Embryonic facial prominence (tissue), 1 donor: ENCODE measurements at regions not wholly inside any gene's neighbourhood (a gene's known extent, or its start where the extent isn't known, plus 50 kb on each side); places are given as distances from the start of the nearest gene placed in this dataset.

Experiments used
- DNase-seq: peaks from one replicate; pipeline ENCODE4 v3.0.0-alpha.2; 2016; ENCODE audit errors: extremely low spot score

DNA sequence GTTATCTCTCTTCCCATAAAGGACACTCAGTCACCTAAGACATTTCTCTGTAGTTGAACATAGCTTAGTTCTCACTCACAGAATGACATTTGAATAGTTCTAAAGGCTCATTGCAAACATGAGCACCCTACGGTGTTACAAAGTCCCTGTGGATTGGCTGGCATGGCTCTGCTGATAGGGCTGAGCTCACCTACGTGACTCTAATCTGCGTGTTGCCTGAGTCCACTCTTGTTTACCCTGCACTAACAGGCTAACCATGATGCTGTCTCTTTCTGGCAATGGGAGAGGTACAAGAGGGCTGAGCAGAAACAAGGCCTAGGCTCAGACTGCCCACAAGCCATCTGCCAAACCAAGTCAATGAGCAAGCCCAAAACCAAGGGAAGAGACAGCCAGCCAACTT lies 103.6 kb downstream of the PALM2AKAP2 start:
- no peak for DNase-seq

DNA sequence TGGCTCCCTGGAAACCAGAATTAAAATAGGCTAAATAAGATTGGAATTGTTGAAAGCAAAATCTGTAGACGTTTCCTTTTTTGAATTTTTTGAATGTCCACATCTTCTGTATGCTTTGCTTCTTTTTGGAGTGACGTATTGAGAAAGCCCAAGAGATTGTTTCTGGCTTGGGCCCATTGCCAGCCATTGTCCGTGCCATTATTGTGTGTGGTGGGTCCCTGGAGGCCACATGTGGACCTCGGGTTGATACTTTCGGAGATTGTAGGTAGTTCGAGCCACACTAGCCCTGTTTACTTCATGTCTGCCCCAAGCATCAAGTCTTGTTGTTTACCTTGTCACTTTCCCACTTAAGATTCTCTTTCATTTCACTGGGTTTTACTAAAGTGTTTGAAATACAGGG lies 106.0 kb downstream of the PALM2AKAP2 start:
- DNase-seq: no peak

DNA sequence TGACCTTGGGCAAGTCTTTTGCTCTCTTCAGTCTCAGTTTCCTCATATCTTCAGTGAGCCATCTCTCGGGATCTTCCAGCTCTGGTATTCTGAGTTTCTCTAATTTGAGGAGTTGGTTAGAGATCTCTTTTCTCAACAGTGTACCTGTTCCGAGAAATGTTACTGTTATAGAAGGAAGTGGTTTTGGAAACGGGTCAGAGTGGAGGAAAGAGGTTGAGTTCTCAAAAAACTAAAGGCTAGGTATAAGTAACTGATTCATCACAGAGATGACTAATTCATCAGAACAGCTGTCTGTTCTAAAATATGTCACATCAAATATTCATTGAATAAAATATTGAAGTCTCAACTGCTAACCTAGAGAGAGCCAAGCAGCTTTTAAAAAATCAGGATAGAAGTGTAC lies 106.6 kb downstream of the PALM2AKAP2 start:
- DNase-seq: no peak

DNA sequence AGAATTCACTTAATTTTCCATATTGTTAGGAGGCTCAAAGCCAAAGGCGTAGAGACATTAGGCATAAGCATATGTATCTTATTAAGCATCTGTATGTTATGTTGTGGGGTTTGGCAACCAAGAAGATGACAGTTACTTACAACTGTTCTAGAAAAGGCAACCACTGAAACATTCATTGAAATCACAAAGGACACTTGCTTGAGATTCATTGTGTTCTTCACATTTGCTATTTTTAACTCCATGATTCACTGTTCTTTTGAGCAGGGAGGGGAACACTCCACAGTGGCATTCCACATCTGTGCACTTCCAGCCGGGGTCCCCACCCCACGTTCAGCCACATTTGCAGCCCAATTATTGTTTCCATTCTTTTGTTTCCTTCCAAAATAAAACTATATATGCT lies 107.1 kb downstream of the PALM2AKAP2 start:
- peak; percentile 33 for DNase-seq

DNA sequence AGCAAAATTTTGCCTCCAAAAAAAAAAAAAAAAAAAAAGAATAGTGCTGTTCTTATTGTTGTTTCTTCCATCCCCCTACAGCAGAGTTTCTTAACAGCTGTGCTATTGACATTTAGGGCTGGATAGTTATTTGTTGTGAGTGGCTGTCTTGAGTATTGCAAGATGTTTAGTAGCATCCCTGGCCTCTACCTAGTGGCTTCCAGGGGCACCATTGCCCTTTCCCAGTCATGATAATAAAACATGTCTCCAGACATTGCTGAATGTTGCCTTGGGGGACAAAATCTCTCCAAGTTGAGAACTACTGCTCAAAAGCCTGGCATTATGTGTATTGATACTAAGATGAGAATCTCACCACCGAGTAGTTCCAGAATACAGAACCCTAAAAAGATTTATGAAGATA lies 108.7 kb downstream of the PALM2AKAP2 start:
- DNase-seq: no peak

GRCh38 chr9:109889456-109889855 lies 109.5 kb downstream of the PALM2AKAP2 start:
- DNase-seq: no peak

- DNase-seq: no peak
These were observed 113.2 kb downstream of the PALM2AKAP2 start for GRCh38 chr9:109893241-109893640.

DNA sequence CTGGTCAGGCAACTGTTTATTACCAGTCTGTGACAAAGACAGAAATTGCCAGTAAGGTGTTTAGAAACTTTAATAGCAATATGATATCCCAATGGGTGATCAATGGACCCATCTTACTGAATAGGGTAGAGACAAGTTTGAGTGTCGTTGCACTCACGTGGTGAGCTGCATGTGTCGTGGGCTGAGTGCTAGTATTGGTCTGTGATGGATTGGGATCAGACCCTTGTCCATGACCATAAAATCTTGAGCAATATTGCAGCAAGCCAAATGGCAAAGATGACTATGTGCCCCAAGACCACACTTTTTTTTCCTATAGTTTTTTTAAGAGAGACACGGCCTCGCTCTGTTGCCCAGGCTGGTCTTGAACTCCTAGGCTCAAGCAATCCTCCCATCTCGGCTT lies 114.5 kb downstream of the PALM2AKAP2 start:
- DNase-seq: no peak

GRCh38 chr9:109894921-109895758 lies 115.1 kb downstream of the PALM2AKAP2 start:
- no peak for DNase-seq

GRCh38 chr9:109901201-109901600 lies 121.2 kb downstream of the PALM2AKAP2 start:
- no peak for DNase-seq

GRCh38 chr9:109903515-109904138 lies 123.6 kb downstream of the PALM2AKAP2 start:
- DNase-seq: peak; percentile 61

DNA sequence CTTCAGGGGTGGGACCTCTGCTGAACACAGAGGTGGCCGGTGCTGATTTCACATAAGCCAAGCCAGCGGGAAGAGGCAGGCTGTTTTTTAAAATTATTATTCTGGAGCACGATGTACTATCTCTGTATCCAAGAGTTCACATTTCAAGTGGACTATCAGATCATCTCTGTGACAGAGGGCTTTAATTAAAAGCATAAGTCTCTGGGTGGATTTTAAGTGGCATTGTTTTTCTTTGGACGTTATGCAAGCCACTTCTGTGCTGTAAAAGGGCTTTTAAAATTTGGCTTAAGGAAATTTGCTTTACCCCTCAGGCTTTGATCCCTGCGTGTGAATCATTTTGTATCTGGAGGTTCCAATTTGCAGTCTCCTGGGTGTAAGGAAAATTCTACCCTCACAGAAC lies 124.7 kb downstream of the PALM2AKAP2 start:
- DNase-seq: no peak

DNA sequence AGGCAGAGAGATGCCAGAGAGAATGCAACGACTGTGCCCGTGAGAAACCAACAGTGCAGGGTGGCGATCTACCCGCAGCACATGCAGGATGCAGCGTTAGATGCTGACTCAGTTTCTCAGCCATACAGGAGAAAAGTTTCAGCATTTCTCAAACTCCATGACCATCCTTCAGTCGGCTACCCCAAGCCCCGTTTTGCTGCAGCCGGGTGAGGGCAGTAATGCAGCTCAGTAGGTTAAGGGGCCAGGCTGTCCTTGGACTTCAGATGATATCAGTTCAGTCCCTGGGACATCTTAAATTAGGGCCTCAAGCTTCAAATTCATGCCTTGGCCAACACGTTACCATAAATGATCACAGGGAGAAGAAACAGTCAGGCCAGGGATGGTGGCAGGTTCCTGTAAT lies 125.5 kb downstream of the PALM2AKAP2 start:
- no peak for DNase-seq

DNA sequence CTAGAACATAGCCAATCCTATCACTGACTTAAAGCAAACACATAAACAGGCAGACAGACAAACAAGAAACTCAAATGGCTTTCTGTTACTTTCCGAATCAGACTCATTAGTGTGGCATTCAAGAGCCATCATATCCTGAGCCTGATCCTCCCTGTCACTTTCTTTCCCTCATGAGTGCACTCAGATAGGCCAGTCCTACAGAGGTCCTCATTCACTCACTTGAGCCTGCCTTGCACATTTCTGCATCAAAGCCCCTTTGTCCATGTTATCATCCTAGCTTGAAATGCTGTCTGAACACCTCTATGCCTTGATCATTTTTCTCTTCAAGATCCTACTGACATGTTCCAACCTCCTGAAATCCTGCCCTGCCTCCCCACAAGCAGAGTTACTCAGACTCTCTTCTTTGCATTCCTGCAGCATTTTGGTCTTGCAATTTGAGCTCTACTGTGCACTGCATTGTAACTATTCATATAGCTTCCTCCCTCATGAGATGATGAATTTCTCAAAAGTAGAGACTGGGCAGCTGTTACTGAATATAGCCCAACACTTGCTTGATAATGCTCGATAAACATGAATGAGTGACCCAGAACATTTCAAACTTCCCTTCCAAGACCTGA lies 126.9 kb downstream of the PALM2AKAP2 start:
- no peak for DNase-seq

DNA sequence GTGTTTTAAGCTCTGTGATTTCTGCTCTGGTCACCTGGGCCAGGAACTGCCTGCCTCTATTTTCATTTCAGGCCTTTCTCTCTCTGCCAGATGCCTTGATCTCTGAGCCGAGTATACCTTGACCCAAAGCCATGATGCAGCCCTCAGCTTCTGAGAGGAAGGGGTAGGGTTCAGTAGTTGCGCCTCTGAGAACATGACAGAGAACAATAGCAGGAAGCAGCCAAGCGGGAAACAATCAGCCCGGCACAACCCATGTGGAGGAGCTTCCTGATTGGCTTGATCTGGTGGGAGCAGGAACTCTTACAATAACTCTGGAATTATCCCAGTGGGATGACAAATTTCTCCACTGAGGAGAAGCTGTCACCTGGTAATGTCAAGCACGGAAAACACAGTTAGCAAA lies 127.4 kb downstream of the PALM2AKAP2 start:
- DNase-seq: no peak

DNA sequence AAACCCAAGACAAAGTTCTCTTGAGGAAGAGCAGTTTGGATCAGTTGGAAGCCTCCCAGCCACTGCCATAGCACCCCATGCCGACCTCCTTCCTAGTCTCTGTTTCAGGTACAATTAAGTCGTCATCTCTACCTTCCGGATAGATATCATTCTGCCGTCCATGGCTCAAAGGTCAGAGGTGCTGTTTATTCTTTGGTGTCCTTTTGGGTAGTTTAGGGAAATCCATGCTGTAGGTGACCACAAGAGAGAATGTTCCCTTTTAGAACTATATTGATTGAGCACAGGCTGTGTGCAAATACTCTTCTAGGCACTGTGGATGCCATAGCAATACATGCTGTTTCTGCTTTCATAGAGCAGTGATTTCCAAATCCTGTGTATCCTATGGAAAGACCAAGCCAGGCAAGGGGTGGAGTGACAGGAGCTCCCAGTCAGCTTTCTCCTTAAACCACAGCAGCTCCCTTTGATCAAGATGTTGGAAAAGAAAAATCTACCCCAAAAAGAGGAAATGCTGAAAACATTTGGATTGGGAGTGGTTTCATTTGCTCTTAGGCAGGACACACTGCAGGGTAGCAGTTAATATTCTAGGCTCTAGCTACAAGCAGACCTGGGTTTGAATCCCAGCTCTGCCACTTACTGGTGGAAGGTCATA lies 127.9 kb downstream of the PALM2AKAP2 start:
- no peak for DNase-seq

DNA sequence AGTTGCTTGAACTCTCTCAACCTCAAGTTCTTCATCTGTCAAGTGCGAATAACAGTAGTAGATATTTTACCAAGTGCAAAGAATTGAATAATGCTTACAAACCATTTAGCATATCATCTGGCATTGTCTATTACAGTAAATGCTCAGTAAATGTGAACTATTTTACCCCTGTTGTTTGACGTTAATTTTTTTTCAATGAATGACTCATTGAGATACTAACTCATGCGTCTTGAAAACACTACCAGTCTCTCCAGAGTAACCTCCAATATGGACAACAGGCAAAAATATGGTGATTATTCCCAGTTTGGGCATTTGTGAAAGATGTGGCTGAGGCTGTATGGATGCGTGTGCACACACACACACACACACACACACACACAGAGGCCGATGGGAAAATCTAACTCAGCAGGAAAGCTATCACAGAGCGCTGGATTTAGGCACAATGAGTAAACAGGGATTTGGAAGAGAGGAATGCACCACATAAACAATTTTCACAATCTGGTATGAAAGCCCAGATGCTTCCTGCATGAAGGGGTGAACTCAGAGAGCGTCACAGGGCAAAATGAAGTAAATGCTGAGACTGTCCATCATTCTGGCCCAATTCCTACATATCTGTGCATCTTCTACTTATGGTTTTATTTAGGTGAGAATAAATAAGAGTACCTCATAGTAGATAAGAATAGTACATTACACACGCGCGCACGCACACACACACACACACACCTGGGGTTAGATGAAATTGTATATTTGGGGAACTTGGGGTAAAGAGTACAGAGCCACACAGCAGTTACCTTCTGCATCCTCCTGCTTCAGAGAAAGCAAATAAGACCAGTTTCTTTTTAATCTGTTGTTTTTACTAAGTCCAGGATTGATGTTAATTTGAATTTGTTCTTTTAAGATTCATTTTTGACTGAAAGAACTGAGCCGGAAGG lies 128.7 kb downstream of the PALM2AKAP2 start:
- no peak for DNase-seq

GRCh38 chr9:109910671-109911518 lies 130.9 kb downstream of the PALM2AKAP2 start:
- DNase-seq: no peak

DNA sequence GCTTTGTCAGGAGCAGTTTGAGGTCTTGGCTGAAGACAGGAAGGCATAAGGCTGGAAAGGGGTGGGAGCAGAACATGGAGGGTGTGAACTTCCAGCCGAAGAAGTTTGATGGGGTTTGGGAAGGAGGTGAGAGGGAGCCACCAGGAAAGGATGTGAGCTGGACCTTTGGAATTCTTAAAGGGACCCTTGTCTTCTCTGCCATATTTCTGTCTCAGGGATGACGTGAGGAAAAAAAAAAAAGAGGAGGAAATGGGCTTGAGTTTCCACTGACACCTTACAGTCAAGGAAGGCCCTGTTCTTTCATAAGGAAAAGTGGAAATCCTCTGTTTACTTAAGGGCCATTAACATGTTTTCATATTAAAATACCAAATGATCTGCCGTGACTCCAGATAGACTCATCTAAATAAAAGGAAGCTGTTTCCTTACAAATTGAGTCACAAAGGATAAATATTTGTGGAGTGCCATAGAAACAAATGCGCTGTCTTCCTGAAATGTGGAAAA lies 132.1 kb downstream of the PALM2AKAP2 start:
- DNase-seq: no peak
